ENCODE measurements at regions not wholly inside any gene's neighbourhood (a gene's known extent, or its start where the extent isn't known, plus 50 kb on each side); places are given as distances from the start of the nearest gene placed in this dataset.

DNA sequence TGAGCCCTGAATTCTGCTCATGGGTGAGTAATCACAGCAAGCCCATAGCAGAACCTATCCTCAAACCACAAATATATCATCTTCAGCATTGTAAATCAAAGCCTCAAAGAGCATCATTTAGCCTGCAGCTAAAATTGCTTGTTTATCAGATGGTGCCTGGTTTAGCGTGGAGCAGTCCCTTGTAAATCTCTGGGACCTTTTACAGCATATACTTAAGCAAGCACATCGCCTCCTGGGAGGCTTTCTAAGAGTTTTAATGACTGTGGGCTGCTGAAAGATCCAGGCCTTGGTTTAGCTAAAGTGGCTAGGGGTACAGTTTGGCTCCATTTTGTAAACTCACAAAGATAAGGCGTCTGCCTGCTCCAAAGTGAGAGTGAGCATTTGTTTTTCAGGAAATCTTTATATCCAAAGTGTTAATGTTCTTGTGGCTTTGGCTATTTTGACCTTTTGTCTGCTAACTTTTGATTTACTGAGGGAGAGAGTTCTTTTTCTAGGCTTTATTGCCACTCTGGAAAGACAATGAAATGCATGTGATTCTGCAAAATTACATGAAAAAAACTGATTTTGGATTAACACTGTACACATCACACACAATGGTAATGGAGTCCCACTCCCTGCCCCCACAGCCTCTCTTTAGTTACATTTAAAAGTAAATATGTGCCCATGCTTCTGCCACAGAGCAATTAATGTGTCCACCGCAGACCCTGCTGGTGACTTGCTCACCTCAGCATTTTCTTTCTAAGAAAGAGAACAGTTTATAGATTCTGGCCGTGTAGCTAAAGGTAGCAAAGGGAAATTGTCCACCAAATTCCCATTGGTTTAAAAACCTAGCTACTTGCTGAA, 194.8 kb downstream of the LNPK start:
- no peaks in the 10 kb centered on the region for H4K20me1 ChIP-seq (replicated peaks; ENCODE audit: control insufficient read depth, extremely low read depth, insufficient read depth, low read length)
- dilution Hi-C loops (cut with MboI; ENCODE audit: extremely low pct_ligation_motif_present, low sequenced_read_pairs) (no loop called here), intact Hi-C loops (cut with micrococcal nuclease) (no loop called here)
- H3K9ac ChIP-seq (replicated peaks; ENCODE audit: extremely low read depth, insufficient read depth, low read length): no peak overlapping the region
- H3K27me3 ChIP-seq (ENCODE audit: control insufficient read depth in 2 of 2, insufficient read depth in 2 of 2, low read length in 2 of 2): no peaks in the 10 kb centered on the region
- no peaks in the 10 kb centered on the region for H3K9me1 ChIP-seq (replicated peaks; ENCODE audit: control insufficient read depth, extremely low read depth, insufficient read depth, low read length)
- H3K4me1 ChIP-seq (ENCODE audit: control insufficient read depth, extremely low read depth, insufficient read depth, low read length): no peaks in the 10 kb centered on the region
- no peaks in the 10 kb centered on the region for H3K9me3 ChIP-seq (replicated peaks; ENCODE audit: control insufficient read depth, insufficient read depth, low read length)
- POLR2A ChIA-PET: no interaction called here
- H3K27ac ChIP-seq (ENCODE audit: insufficient read depth, low read depth, low read length): no peak overlapping the region
- TF ChIP-seq MYC (IDR thresholded peaks at IDR 0.05; ENCODE audit: low read depth, low read length) (no peak), GATA2 (IDR thresholded peaks at IDR 0.05; ENCODE audit: insufficient read depth, insufficient read length, low read depth, low read length) (no peak), JUN (IDR thresholded peaks at IDR 0.05; ENCODE audit: borderline replicate concordance, insufficient read depth, insufficient read length, low read depth) (no peak), EZH2 (IDR thresholded peaks at IDR 0.05; ENCODE audit: borderline replicate concordance, low read depth, low read length, severe bottlenecking) (no peak), FOS (IDR thresholded peaks at IDR 0.05; ENCODE audit: borderline replicate concordance, insufficient read depth, low read length) (no peak), POLR2A (IDR thresholded peaks at IDR 0.05; ENCODE audit: low read depth, low read length) (no peak), POLR2AphosphoS5 (IDR thresholded peaks at IDR 0.05; ENCODE audit: insufficient read depth, low read depth, low read length) (no peak)
- TF ChIP-seq, protein P1, sequence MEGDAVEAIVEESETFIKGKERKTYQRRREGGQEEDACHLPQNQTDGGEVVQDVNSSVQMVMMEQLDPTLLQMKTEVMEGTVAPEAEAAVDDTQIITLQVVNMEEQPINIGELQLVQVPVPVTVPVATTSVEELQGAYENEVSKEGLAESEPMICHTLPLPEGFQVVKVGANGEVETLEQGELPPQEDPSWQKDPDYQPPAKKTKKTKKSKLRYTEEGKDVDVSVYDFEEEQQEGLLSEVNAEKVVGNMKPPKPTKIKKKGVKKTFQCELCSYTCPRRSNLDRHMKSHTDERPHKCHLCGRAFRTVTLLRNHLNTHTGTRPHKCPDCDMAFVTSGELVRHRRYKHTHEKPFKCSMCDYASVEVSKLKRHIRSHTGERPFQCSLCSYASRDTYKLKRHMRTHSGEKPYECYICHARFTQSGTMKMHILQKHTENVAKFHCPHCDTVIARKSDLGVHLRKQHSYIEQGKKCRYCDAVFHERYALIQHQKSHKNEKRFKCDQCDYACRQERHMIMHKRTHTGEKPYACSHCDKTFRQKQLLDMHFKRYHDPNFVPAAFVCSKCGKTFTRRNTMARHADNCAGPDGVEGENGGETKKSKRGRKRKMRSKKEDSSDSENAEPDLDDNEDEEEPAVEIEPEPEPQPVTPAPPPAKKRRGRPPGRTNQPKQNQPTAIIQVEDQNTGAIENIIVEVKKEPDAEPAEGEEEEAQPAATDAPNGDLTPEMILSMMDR (IDR thresholded peaks at IDR 0.05; ENCODE audit: extremely low read depth in 1 of 2, insufficient read depth in 1 of 2, low read depth in 1 of 2, low read length in 2 of 2): no peak
- TF ChIP-seq, protein P2, sequence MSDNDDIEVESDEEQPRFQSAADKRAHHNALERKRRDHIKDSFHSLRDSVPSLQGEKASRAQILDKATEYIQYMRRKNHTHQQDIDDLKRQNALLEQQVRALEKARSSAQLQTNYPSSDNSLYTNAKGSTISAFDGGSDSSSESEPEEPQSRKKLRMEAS (IDR thresholded peaks at IDR 0.05; ENCODE audit: insufficient read depth, insufficient read length): no peak
- FAIRE-seq (no peak), DNase-seq (ENCODE audit: low read depth, low spot score) (no peak)
- no peaks in the 10 kb centered on the region for H3K79me2 ChIP-seq (ENCODE audit: control insufficient read depth, insufficient read depth, low read length)
- no peak overlapping the region for H3K4me3 ChIP-seq (replicated peaks in 1 of 3; ENCODE audit: insufficient read depth in 1 of 3, low read depth in 1 of 3, low read length in 3 of 3)
- no TSS peak for BruUV-seq (replicated peaks)
- H2AFZ ChIP-seq (ENCODE audit: low read depth, low read length): no peak overlapping the region
- H3K4me2 ChIP-seq (ENCODE audit: insufficient read depth, low read length): no peak overlapping the region
- H3K36me3 ChIP-seq (ENCODE audit: control insufficient read depth in 2 of 2, extremely low read depth in 1 of 2, insufficient read depth in 2 of 2, low read length in 2 of 2): no peaks in the 10 kb centered on the region
- CTCF ChIA-PET: no interaction called here

Measured in endothelial cell of umbilical vein (primary cell).